ENCODE measurements at regions not wholly inside any gene's neighbourhood (a gene's known extent, or its start where the extent isn't known, plus 50 kb on each side); places are given as distances from the start of the nearest gene placed in this dataset.

GRCh38 chr5:2892466-2893000 lies 141.1 kb upstream of the IRX2 start:
- H3K36me3 ChIP-seq (ENCODE audit: control insufficient read depth in 1 of 2, insufficient read depth in 2 of 2, low read length in 2 of 2), result no peaks in the 10 kb centered on the region
- no peak overlapping the region for H3K9ac ChIP-seq (ENCODE audit: low read length)
- ATAC-seq (no peak), DNase-seq (ENCODE audit: low read depth, low spot score) (no peak)
- POLR2A ChIA-PET, result no interaction called here
- peaks cover 17 to 23% of the 10 kb centered on the region in 2 experiments; a peak in 3 of 4 replicates for H3K9me3 ChIP-seq (ENCODE audit: control insufficient read depth in 1 of 2, insufficient read depth in 1 of 2, low read depth in 1 of 2, low read length in 2 of 2)
- CTCF ChIA-PET, result no interaction called here
- H3K4me2 ChIP-seq (ENCODE audit: low read length), result no peak overlapping the region
- TF ChIP-seq CEBPB (IDR thresholded peaks at IDR 0.05; ENCODE audit: low read depth) (no peak), EZH2 (IDR thresholded peaks at IDR 0.05) (no peak), EZH2phosphoT487 (IDR thresholded peaks at IDR 0.05; ENCODE audit: borderline replicate concordance) (no peak), POLR2A (IDR thresholded peaks at IDR 0.05; ENCODE audit: borderline replicate concordance, extremely low read depth, insufficient read depth, insufficient read length) (no peak), SIN3A (IDR thresholded peaks at IDR 0.05; ENCODE audit: low read depth) (no peak), YY1 (IDR thresholded peaks at IDR 0.05; ENCODE audit: extremely low read depth, insufficient replicate concordance, low read depth, low read length) (no peak), EGR1 (IDR thresholded peaks at IDR 0.05; ENCODE audit: low read depth) (no peak), SP1 (IDR thresholded peaks at IDR 0.05; ENCODE audit: low read depth) (no peak), POLR2AphosphoS5 (IDR thresholded peaks at IDR 0.05; ENCODE audit: low read depth, low read length) (no peak), REST (IDR thresholded peaks at IDR 0.05; ENCODE audit: low read depth) (no peak), CTCF (IDR thresholded peaks at IDR 0.05 in 2 of 3, conservative IDR thresholded peaks at IDR 0.05 in 1 of 3; ENCODE audit: borderline replicate concordance in 1 of 3, insufficient read depth in 1 of 3, low read depth in 2 of 3, low read length in 2 of 3) (no peak), TCF7L2 (IDR thresholded peaks at IDR 0.05; ENCODE audit: borderline replicate concordance, extremely low read depth, insufficient read depth, insufficient read length) (no peak), ZBTB33 (IDR thresholded peaks at IDR 0.05; ENCODE audit: extremely low read depth, insufficient replicate concordance, low read length) (no peak)
- no peak overlapping the region for H2AFZ ChIP-seq (ENCODE audit: low read depth, low read length, poor library complexity, severe bottlenecking)
- BruUV-seq (replicated peaks), result no TSS peak
- no peaks in the 10 kb centered on the region for H3K9me2 ChIP-seq (ENCODE audit: insufficient read depth)
- H3K4me1 ChIP-seq (ENCODE audit: control insufficient read depth in 1 of 2, insufficient read depth in 2 of 2, low read length in 2 of 2), result no peaks in the 10 kb centered on the region
- intact Hi-C loops (cut with micrococcal nuclease), result no loop called here
- no peaks in the 10 kb centered on the region for H3K79me2 ChIP-seq (ENCODE audit: insufficient read depth, low read length)
- no peaks in the 10 kb centered on the region for H4K20me1 ChIP-seq (ENCODE audit: insufficient read depth)
- RAD21 ChIA-PET (ENCODE audit: low non-redundant PET in 1 of 2, low total read pairs in 2 of 2, uncharacterized antibody in 2 of 2, unreplicated experiment in 2 of 2), result no interaction called here
- no peak overlapping the region for H3K4me3 ChIP-seq (replicated peaks in 1 of 2; ENCODE audit: low read depth in 1 of 2, low read length in 2 of 2)
- no peak overlapping the region for H3K27ac ChIP-seq (ENCODE audit: low read depth, low read length)
- no peaks in the 10 kb centered on the region for H3K27me3 ChIP-seq (ENCODE audit: insufficient read depth, low read length)
